ENCODE measurements at regions not wholly inside any gene's neighbourhood (a gene's known extent, or its start where the extent isn't known, plus 50 kb on each side); places are given as distances from the start of the nearest gene placed in this dataset.

GRCh38 chr12:58995666-58996363, 75.5 kb upstream of the LRIG3 start:
- TF ChIP-seq POLR2AphosphoS2 (IDR thresholded peaks at IDR 0.05; ENCODE audit: low read depth, low read length) (no peak), CTCF (IDR thresholded peaks at IDR 0.05 in 2 of 3, conservative IDR thresholded peaks at IDR 0.05 in 1 of 3; ENCODE audit: control insufficient read depth in 2 of 3, extremely low read depth in 1 of 3, insufficient read depth in 1 of 3, low read depth in 3 of 3, low read length in 3 of 3) (no peak), ESRRA (IDR thresholded peaks at IDR 0.05; ENCODE audit: low read length) (no peak), EP300 (IDR thresholded peaks at IDR 0.05; ENCODE audit: borderline replicate concordance in 1 of 2, control insufficient read depth in 1 of 2, low read depth in 2 of 2, low read length in 2 of 2) (no peak), TAF1 (IDR thresholded peaks at IDR 0.05; ENCODE audit: borderline replicate concordance, low read depth, low read length) (no peak), EZH2 (IDR thresholded peaks at IDR 0.05; ENCODE audit: borderline replicate concordance, control insufficient read depth, low read depth, low read length) (no peak), USF2 (IDR thresholded peaks at IDR 0.05; ENCODE audit: borderline replicate concordance, low read depth, low read length) (no peak), FOS (IDR thresholded peaks at IDR 0.05; ENCODE audit: borderline replicate concordance, extremely low read depth, insufficient read length) (no peak), HDGF (IDR thresholded peaks at IDR 0.05) (no peak), POLR2AphosphoS5 (IDR thresholded peaks at IDR 0.05; ENCODE audit: low read length) (no peak), CBX5 (IDR thresholded peaks at IDR 0.05; ENCODE audit: low read depth) (no peak), ATF3 (IDR thresholded peaks at IDR 0.05; ENCODE audit: borderline replicate concordance, extremely low read depth, low read depth, low read length) (no peak)

All from GM12878 (cell line).